NCI-H460 (cell line): ENCODE measurements at regions not wholly inside any gene's neighbourhood (a gene's known extent, or its start where the extent isn't known, plus 50 kb on each side); places are given as distances from the start of the nearest gene placed in this dataset.
"Not testable (repeated sequence)": the region's sequence is repeated elsewhere in the genome, so short reads cannot be mapped to it uniquely, and the experiment has no call there.

Source experiments
- DNase-seq: peaks from one replicate; pipeline ENCODE4 v3.0.0-alpha.2; 2016; ENCODE audit warnings: low read depth; ENCODE audit errors: extremely low read depth

DNA sequence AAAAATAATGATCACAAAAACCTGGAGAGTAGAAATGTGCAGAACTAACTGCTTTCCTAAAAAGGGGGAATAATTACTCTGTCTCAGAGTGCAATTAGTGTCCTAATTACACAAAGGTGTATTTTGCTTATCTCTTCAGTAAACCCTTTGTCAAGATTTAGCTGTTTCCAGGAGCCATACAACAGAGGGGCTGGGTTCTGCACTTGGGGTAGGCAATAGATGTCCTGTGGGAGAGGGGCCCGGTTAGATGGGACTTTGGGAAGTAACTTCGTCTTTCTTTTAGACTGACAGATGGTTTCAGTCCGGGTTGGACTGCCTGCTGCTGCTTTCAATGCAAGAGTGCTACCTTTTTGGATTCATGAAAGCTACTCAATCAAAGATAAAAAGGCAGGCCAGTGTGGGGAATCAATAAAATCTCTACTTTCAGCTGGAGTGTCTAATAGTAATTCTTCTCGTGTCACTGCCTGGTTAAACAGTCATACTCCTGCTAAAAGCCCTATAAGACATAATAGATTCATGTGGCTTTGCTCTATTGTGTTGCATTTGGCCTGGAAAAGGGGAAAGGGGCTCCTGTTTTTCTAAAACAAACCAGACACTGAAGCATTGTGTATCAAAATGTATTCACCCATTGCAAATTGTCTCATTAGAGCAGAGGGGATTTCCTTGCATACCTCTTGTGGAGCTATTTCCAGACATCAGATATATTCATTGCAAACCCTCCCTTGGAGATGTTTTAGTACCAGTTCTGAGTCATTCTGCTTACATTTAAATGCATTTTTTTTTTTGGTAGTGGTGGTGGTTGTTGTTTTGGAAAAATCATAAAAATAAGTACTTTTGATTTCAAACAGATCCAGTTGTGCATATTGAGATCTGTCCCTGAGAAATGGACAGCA, 83.3 kb upstream of the PCDH8 start:
- no peak for DNase-seq

DNA sequence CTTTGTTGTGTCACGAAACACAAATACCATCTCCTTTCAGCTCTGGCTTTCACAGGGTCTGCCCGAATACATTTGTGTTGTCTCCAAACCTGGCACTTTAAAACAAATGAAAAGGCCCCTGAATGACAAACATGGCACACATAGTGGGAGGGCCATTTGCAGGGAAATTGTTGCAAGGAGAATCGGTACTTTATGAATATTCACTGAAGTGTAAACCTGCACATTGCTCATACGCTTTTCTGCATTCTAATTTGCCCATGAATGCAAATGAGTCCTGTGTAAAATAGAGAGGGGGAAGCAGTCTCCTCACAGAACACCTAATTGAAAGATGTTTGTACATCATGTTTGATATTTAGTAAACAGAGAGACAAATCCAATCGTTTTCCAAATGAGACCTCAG, 82.7 kb upstream of the PCDH8 start:
- no peak for DNase-seq

DNA sequence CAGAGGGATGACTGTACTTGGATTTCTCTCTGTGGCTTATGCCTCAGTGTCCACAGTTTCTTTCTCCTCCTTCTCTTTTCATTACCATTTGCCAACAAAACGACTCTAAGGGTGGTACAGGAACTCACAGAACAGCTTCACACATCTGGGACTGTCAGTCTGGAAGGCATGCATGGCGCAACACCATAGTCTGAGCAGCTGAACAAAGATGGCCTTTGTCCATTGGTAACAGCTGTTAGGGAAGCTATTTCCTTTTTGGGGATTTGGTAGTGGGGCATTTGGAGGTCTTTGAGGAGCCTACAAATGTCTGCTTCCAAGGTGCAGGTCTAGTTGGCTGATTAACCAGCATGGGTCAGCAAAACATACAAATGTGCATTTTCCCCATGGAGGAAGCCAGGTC, 81.4 kb upstream of the PCDH8 start:
- DNase-seq, result no peak

DNA sequence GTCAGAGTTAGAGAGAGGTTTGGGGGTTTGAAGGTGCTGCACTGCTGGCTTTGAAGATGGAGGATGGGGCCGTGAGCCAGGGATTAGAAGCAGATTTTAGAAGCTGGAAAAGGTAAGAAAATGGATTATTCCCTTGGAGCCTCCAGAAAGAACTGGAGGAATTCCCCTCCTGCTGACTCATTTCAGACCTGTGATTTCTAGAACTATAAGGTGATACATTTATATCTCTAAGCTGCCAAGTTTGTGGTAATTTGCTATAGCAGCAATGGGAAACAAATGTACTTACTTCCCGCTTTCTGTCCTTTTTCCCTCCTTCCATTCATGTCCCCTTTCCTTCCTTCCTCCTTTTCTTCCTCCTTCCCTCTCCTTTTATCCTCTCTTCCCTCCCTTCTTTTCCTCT, 78.5 kb upstream of the PCDH8 start:
- no peak for DNase-seq

DNA sequence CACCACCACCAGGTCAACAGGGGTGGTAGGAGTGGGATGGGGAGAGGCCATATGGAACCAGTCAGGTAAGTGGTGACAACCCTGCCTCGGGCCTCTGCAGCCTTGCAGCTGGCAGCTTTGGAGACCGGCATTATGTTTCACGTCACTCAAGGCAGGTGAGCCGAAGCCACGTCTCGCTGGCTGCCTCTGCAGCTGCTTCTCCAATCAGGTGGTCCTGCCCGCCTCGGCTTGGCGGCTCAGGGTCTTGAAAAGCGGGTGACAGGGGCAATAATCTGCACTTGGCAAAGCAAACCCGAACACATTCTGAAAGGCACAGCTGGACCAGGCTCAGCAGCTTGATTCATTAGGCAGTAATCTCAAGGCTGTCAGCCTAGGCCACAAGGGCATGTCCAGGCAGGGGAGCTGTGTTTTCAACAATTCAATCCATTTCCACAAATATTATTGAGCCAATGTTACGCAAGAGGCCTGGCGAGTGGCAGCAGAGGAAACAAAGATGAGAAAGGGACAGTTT, 77.4 kb upstream of the PCDH8 start:
- DNase-seq, result no peak

DNA sequence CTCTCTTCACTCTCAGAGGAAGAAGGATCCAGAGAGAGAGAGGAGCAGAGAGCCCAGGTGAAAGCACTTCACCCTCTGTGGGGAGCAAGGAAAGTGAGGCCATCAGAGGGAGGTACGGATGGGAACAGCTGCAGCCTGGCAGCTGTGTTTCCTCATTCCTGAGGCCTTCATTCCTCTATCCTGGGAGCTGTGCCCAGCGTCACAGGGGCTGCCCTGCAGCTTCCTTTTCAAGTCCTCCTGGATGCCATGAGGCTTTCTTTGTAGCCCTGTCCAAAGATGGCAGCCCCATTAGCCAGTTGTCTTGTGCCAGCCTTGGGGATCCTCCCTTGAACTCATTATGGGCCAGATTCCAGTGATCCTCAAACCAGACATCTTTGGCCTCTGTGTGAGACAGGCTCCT, 76.8 kb upstream of the PCDH8 start:
- DNase-seq, result no peak

DNA sequence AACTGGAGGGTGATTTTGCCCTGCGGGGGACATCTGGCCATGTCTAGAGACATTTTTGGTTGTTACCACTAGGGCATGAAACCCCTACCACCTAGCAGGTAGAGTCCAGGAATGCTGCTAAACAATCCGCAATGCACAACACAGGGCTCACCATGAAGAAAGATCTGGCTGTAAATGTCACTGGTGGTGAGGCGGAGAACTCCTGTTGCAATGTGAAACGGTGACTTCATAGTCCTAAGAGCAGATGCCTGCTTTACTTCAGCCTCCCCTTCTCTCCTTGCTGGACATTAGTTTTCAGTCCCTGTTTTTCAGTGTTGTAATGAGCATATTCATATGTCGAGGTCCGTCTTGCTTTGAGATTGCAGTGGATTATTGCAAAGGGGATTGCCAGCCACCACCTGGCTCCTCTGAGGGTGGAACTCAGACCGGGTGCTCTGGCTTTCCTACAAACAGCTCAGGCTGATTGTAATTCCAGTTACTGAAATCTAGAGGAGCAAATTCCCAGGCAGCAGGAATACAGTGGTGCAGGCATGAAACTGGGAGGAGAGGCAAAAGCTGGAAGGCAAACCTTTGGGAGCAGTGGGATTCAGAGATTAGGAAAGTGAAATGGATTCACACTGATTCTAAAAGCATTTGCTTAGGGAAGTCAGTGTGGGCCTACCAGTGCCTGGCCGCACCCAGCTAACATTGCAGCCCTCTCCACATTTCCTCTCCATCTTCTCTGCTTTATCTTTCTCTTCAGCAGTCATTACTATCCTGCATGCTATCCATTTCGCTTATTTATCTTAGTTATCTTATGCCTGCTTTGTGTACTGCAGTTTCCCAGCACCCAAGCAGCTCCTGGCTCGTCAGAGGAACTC, 76.1 kb upstream of the PCDH8 start:
- DNase-seq, result no peak

DNA sequence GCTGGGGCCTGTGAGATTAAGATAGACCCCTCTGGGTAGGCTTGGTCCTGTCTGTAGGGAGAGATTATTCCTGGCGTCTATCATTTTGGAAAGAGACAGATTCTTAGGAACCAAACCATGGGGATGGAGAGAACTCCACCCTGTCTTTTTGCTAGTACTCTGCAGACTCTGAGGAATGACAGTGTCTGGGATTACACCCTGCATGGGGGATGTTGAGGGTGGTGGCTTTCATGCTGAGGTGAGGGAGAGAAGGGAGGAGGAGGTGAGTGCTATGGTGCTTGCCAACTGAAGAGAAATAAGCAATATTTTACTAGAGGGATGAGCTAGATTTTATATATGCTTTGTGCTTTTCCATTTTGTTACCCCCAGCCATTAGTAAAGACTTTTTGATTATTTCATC, 74.5 kb upstream of the PCDH8 start:
- DNase-seq, result no peak

DNA sequence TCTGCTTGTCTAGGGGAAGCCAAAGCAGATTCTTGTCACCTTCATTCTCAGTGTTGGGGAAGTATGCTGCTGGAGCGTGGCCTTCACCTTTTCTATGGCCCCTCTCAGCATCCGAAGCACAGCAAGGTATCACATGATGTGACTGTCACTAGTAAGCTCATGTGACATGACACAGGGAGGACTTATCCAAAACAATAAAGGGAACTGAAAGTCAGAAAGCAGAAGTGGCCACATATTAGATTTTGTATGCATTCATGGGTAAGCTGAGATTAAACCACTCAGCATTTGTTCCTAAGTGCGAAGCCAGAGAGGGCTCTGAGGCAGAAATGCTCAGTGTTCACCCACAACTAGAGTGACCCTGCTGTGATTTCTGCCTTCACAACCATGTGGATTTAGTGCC, 72.8 kb upstream of the PCDH8 start:
- no peak for DNase-seq

DNA sequence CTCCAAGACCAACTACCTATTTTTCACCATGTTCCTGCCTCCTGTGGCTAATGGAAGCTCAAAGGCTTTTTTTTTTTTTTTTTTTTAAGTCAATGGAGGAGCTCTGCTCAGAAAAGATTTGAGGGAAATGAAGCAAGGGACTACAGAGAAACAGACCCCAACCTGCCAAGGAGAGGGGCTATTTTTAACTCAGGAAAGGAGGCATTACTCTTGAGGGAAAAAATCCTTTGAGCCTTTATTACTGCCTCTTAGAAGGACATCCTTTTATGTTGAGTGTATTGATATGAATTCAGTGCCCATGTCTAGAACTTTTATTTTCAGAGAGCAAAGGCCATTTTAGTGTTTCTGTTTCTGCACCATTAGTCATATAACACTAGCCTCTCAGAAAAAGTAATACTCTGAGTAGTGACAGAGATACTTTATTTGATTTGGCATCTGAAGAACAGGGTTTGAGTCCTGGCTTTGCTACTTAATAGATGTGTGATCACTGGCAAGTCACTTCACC, 68.1 kb upstream of the PCDH8 start:
- no peak for DNase-seq

DNA sequence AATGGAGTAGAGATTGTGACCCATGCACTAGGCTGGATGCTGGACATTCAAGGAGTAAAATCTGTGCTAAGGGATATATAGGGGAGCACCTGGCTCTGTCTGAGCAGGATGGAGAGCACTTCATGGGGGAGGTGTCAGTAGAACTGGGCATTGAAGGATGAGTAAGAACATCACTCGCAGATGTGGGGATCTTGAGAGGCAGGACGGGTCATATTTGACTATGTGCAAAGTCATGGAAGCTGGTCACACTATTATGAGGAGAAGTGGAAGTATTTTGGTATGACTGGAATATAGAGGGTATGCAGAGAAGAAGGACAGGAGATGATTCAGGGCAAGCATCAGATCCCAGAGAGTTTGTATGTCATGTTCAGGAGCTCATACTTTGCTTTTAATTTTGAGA, 62.9 kb upstream of the PCDH8 start:
- DNase-seq, result no peak

DNA sequence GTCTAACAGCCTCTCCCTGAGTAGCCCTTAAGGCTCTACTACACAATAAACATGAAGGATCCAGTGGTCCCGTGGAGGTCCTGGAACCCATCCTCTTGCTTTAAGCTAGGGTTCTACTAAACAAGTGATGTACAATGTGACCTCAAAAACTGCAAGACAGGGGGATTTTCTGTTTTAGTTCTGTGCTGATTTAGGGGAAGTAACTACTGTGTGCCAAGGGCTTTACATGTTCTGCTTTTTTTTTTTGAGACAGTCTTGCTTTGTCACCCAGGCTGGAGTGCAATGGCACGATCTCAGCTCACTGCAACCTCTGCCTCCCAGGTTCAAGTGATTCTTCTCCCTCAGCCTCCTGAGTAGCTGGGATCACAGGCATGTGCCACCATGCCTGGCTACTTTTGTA, 61.9 kb upstream of the PCDH8 start:
- DNase-seq, result not testable (repeated sequence)

DNA sequence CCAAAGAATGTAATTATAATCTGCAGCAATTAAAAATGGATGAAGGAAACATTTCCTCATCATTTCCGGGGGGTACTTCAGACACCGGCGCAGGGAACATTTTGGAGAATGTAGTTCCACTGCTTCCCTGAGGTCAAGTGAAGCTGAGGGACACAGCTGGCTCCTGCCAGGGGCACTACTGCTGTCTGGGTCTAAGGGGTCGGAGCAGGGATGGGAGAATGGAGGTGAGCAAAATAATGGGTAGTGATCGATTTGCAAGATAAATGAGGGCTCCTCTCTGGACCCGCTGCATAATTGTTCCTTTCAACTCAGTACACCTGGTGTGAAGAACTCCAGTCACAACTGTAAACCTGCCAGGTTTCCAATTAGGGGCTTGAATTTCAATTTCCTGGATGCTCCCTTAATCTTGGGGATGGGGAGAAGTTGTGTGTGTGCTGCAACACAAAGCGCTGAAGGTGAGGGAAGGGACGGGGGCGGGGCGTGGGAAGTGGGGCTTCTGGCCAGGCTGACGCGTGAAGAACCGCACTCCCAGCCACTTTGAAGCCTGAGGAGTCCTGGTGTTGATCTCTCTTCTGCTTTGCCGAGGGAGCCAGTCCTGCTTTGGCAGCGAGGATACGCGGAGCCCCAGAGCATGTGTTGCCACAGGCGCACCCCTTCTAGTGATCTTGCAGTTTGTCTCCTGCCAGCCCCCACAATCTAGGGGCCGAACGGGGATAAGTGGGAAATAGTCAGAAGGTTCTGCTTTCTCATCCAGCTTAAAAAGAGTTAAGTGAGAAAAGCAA, 57.9 kb upstream of the PCDH8 start:
- no peak for DNase-seq

DNA sequence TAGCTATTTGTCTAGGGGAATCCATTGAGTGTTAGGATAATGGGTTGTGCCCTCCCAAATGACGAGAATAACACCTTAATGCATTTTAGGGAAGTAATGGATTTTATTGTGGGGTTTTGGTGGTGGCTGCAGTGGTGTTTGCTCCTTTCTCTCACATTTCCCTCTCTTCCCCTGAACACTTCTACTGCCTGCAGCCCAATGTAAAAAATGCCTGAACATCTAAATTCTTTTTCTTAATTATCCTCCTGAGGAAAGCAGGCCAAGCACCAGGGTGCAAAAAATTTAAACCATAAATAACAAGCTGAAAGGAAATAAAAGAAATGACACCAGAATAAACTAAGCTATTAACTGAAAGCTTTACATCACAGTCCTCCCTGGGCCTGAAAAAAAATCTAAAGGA, 57.3 kb upstream of the PCDH8 start:
- no peak for DNase-seq

DNA sequence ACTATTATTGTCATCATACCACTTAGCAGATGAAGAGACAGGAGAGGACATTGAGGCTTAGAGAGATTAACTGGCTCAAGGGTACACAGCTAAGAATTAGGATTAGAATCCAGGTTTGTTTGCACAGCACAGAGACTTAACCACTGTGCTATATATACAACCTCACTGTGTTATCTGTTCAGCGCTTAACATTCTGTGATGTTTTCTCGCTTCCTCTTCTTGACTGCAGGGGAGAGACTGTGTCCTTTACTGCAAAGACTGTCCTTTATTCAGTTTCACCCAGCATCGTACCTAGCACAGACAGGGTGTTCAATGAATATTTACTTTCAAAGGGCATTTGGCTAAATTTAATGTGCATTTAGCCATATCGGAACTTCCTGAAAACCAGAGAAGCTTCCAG, 54.9 kb upstream of the PCDH8 start:
- DNase-seq, result no peak

DNA sequence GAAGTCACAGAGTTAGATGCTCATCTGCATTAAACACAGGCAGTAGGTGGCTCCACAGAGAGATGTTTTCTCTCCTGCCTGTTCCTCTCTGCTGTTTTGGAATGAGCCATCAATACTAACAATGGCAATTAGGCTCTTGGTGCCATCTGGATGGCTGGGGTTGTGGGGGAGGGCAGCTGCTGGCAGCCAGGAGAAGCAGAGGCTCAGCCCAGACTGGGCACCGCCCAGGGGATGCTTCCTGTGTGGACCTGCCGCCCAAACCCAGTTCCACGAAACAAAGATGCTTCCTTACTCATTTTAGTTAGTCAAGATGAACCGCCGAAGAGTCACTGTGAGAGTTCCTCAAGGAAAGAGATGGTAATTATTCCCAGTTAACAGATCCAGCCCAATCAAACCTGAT, 50.8 kb upstream of the PCDH8 start:
- no peak for DNase-seq
